Ovary (tissue), 3 donors: ENCODE measurements at regions not wholly inside any gene's neighbourhood (a gene's known extent, or its start where the extent isn't known, plus 50 kb on each side); places are given as distances from the start of the nearest gene placed in this dataset.

Experiments used
- EP300 ChIP-seq: sonication (generic); formaldehyde crosslinking; IDR thresholded peaks from one replicate; pipeline ENCODE4 v1.6.1; 2017; ENCODE audit warnings: antibody characterized with exemption
- POLR2A ChIP-seq: fragments of 450-650 bp; IDR thresholded peaks from one replicate; pipeline ENCODE4 v1.6.1; 2017; ENCODE audit warnings: antibody characterized with exemption, mild to moderate bottlenecking, moderate library complexity
- TF ChIP-seq, protein P1 (sequence below), 3 donors: fragments of 450-650 bp in 2 of 3; fragments of 200-600 bp in 1 of 3; IDR thresholded peaks; one replicate each; pipeline versions ENCODE4 v1.5.1 to v1.8.0; 2016 to 2022; ENCODE audit warnings: antibody characterized with exemption in 3 of 3, mild to moderate bottlenecking in 1 of 3
- donor health status: DM: no; HTN: no; CAD: no.

GRCh38 chr9:22645893-22646292 is 199.3 kb downstream of the DMRTA1 start:
- TF ChIP-seq EP300 = no peak
- TF ChIP-seq, protein P1, sequence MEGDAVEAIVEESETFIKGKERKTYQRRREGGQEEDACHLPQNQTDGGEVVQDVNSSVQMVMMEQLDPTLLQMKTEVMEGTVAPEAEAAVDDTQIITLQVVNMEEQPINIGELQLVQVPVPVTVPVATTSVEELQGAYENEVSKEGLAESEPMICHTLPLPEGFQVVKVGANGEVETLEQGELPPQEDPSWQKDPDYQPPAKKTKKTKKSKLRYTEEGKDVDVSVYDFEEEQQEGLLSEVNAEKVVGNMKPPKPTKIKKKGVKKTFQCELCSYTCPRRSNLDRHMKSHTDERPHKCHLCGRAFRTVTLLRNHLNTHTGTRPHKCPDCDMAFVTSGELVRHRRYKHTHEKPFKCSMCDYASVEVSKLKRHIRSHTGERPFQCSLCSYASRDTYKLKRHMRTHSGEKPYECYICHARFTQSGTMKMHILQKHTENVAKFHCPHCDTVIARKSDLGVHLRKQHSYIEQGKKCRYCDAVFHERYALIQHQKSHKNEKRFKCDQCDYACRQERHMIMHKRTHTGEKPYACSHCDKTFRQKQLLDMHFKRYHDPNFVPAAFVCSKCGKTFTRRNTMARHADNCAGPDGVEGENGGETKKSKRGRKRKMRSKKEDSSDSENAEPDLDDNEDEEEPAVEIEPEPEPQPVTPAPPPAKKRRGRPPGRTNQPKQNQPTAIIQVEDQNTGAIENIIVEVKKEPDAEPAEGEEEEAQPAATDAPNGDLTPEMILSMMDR (IDR thresholded peaks at IDR 0.05) = no peak
- no peak for TF ChIP-seq POLR2A
